KMS-11 (cell line): ENCODE measurements at regions not wholly inside any gene's neighbourhood (a gene's known extent, or its start where the extent isn't known, plus 50 kb on each side); places are given as distances from the start of the nearest gene placed in this dataset.

Experiments used
- H2AFZ ChIP-seq: fragments of 200-600 bp; sonication (generic); 2 replicates; pipeline ENCODE4 v1.6.1; 2016; ENCODE audit warnings: antibody characterized with exemption, mixed run types, low read depth
- H3K27ac ChIP-seq: fragments of 200-600 bp; sonication (generic); 2 replicates; pipeline ENCODE4 v1.6.1; 2016; ENCODE audit warnings: mild to moderate bottlenecking, mixed run types
- H3K27me3 ChIP-seq: fragments of 200-600 bp; sonication (generic); 2 replicates; pipeline ENCODE4 v1.6.1; 2017; ENCODE audit warnings: mild to moderate bottlenecking, low read depth, mixed run types, moderate library complexity; ENCODE audit not compliant: insufficient read depth
- H3K36me3 ChIP-seq: fragments of 200-600 bp; sonication (generic); 2 replicates; pipeline ENCODE4 v1.6.1; 2017; ENCODE audit warnings: mild to moderate bottlenecking, mixed run types; ENCODE audit not compliant: insufficient read depth
- H3K4me1 ChIP-seq: fragments of 200-600 bp; sonication (generic); 2 replicates; pipeline ENCODE4 v1.6.1; 2016; ENCODE audit warnings: mild to moderate bottlenecking, low read depth, mixed run types; ENCODE audit not compliant: poor library complexity, severe bottlenecking
- H3K4me2 ChIP-seq: fragments of 200-600 bp; sonication (generic); 2 replicates; pipeline ENCODE4 v1.7.0; 2016; ENCODE audit warnings: mild to moderate bottlenecking, mixed run types
- H3K4me3 ChIP-seq: fragments of 200-600 bp; sonication (generic); IDR thresholded peaks from 2 replicates; pipeline ENCODE4 v1.6.1; 2017; ENCODE audit warnings: low read depth, low read length, mixed read lengths; ENCODE audit not compliant: insufficient read depth
- H3K79me2 ChIP-seq: fragments of 200-600 bp; sonication (generic); 2 replicates; pipeline ENCODE4 v1.6.1; 2016; ENCODE audit warnings: low read depth, mixed run types; ENCODE audit not compliant: insufficient read depth
- H3K9ac ChIP-seq: fragments of 200-600 bp; sonication (generic); 2 replicates; pipeline ENCODE4 v1.6.1; 2016; ENCODE audit warnings: mild to moderate bottlenecking, mixed run types
- H4K20me1 ChIP-seq: fragments of 200-600 bp; sonication (generic); 2 replicates; pipeline ENCODE4 v1.6.1; 2016; ENCODE audit warnings: mild to moderate bottlenecking, mixed run types; ENCODE audit not compliant: insufficient read depth
- CTCF ChIP-seq: fragments of 200-600 bp; sonication (generic); conservative IDR thresholded peaks from 2 replicates; pipeline ENCODE4 v1.6.1; 2017; ENCODE audit warnings: low read depth, mild to moderate bottlenecking, antibody characterized with exemption, low read length, moderate library complexity, mixed read lengths

GRCh38 chr3:44030285-44030684, 211.4 kb upstream of the TOPAZ1 start:
- no peak overlapping the region for H3K4me2 ChIP-seq
- H3K27me3 ChIP-seq, result no peaks in the 10 kb centered on the region
- no peak overlapping the region for H3K27ac ChIP-seq
- no peaks in the 10 kb centered on the region for H4K20me1 ChIP-seq
- no peak overlapping the region for H2AFZ ChIP-seq
- no peaks in the 10 kb centered on the region for H3K79me2 ChIP-seq
- peaks cover 5% of the 10 kb centered on the region for H3K4me1 ChIP-seq
- H3K4me3 ChIP-seq, result no peak overlapping the region
- H3K36me3 ChIP-seq, result no peaks in the 10 kb centered on the region
- no peak for TF ChIP-seq CTCF
- H3K9ac ChIP-seq, result no peak overlapping the region

GRCh38 chr3:44030687-44031305, 210.9 kb upstream of the TOPAZ1 start:
- no peaks in the 10 kb centered on the region for H4K20me1 ChIP-seq
- no peaks in the 10 kb centered on the region for H3K36me3 ChIP-seq
- H3K9ac ChIP-seq, result no peak overlapping the region
- H3K4me3 ChIP-seq, result no peak overlapping the region
- no peak overlapping the region for H3K4me2 ChIP-seq
- H2AFZ ChIP-seq, result no peak overlapping the region
- no peak for TF ChIP-seq CTCF
- no peaks in the 10 kb centered on the region for H3K27me3 ChIP-seq
- peaks cover 5% of the 10 kb centered on the region for H3K4me1 ChIP-seq
- no peak overlapping the region for H3K27ac ChIP-seq
- H3K79me2 ChIP-seq, result no peaks in the 10 kb centered on the region

- H4K20me1 ChIP-seq, result no peaks in the 10 kb centered on the region
- H3K79me2 ChIP-seq, result no peaks in the 10 kb centered on the region
- no peak for TF ChIP-seq CTCF
- H2AFZ ChIP-seq, result no peak overlapping the region
- no peaks in the 10 kb centered on the region for H3K36me3 ChIP-seq
- H3K27ac ChIP-seq, result no peak overlapping the region
- H3K4me1 ChIP-seq, result peaks cover 5% of the 10 kb centered on the region
- no peak overlapping the region for H3K4me2 ChIP-seq
- H3K9ac ChIP-seq, result no peak overlapping the region
- H3K27me3 ChIP-seq, result no peaks in the 10 kb centered on the region
- H3K4me3 ChIP-seq, result no peak overlapping the region
Measured at GRCh38 chr3:44031387-44032380, 210.0 kb upstream of the TOPAZ1 start.

GRCh38 chr3:44032487-44032886, 209.2 kb upstream of the TOPAZ1 start:
- Histone ChIP-seq H2AFZ (no peak overlapping the region), H3K36me3 (no peaks in the 10 kb centered on the region), H3K9ac (no peak overlapping the region), H3K4me1 (peaks cover 5% of the 10 kb centered on the region), H3K27ac (no peak overlapping the region), H3K79me2 (no peaks in the 10 kb centered on the region), H3K27me3 (no peaks in the 10 kb centered on the region), H4K20me1 (no peaks in the 10 kb centered on the region), H3K4me3 (no peak overlapping the region), H3K4me2 (no peak overlapping the region)
- no peak for TF ChIP-seq CTCF
